MM.1S (cell line): ENCODE measurements at regions not wholly inside any gene's neighbourhood (a gene's known extent, or its start where the extent isn't known, plus 50 kb on each side); places are given as distances from the start of the nearest gene placed in this dataset.
"Not testable (repeated sequence)": the region's sequence is repeated elsewhere in the genome, so short reads cannot be mapped to it uniquely, and the experiment has no call there.

Source experiments
- CTCF ChIP-seq: fragments of 300-600 bp; sonication (generic); IDR thresholded peaks from 2 replicates; pipeline ENCODE4 v1.5.1; 2016; ENCODE audit warnings: antibody characterized with exemption, low read length, mixed read lengths
- EZH2 ChIP-seq: fragments of 300-600 bp; sonication (generic); optimal IDR thresholded peaks from 2 replicates; pipeline ENCODE3; 2017; ENCODE audit warnings: low read depth, mild to moderate bottlenecking, antibody characterized with exemption, low read length, mixed read lengths

GRCh38 chr1:149300478-149301218 is 174.2 kb upstream of the NBPF19 start:
- not testable (repeated sequence) for TF ChIP-seq EZH2, CTCF
